Mesothelial cell of epicardium (in vitro differentiated cells): ENCODE measurements at regions not wholly inside any gene's neighbourhood (a gene's known extent, or its start where the extent isn't known, plus 50 kb on each side); places are given as distances from the start of the nearest gene placed in this dataset.

Source experiments
- DNase-seq, 2 experiments: peaks; one replicate each; pipeline ENCODE4 v3.0.0; 2021; ENCODE audit warnings: low spot score in 2 of 2; ENCODE audit not compliant: unreplicated experiment in 2 of 2
- H3K27ac Mint-ChIP-seq: 2 replicates; pipeline ENCODE4 v1.8.0; 2021; ENCODE audit warnings: mixed read lengths
- H3K27me3 Mint-ChIP-seq: 2 replicates; pipeline ENCODE4 v1.8.0; 2021; ENCODE audit warnings: low read depth, mixed read lengths
- H3K36me3 Mint-ChIP-seq: 2 replicates; pipeline ENCODE4 v1.8.0; 2021; ENCODE audit warnings: mixed read lengths
- H3K4me1 Mint-ChIP-seq: 2 replicates; pipeline ENCODE4 v1.8.0; 2021; ENCODE audit warnings: mixed read lengths
- H3K4me3 Mint-ChIP-seq: 2 replicates; pipeline ENCODE4 v1.8.0; 2021; ENCODE audit warnings: mild to moderate bottlenecking, moderate library complexity, mixed read lengths
- H3K9me3 Mint-ChIP-seq: 2 replicates; pipeline ENCODE4 v1.8.0; 2021; ENCODE audit warnings: mixed read lengths
- CTCF ChIP-seq: fragments of 200-600 bp; sonication (generic); IDR thresholded peaks from one replicate; pipeline ENCODE4 v1.5.0; 2021; ENCODE audit warnings: antibody characterized with exemption; ENCODE audit not compliant: unreplicated experiment

- no peaks in the 10 kb centered on the region for H3K36me3 Mint-ChIP-seq
- H3K27ac Mint-ChIP-seq = no peak overlapping the region
- no peak for DNase-seq
- TF ChIP-seq CTCF = no peak
- peaks cover 13% of the 10 kb centered on the region for H3K4me1 Mint-ChIP-seq
- no peaks in the 10 kb centered on the region for H3K9me3 Mint-ChIP-seq
- H3K4me3 Mint-ChIP-seq = no peak overlapping the region
- H3K27me3 Mint-ChIP-seq = no peaks in the 10 kb centered on the region
Observed at GRCh38 chr9:38286766-38287165, 105.7 kb upstream of the ALDH1B1 start.

GRCh38 chr9:38286357-38286756, 106.1 kb upstream of the ALDH1B1 start:
- TF ChIP-seq CTCF = no peak
- Mint-ChIP-seq H3K27me3 (no peaks in the 10 kb centered on the region), H3K4me1 (peaks cover 13% of the 10 kb centered on the region), H3K4me3 (no peak overlapping the region), H3K36me3 (no peaks in the 10 kb centered on the region), H3K9me3 (no peaks in the 10 kb centered on the region), H3K27ac (no peak overlapping the region)
- DNase-seq = no peak

- no peak for DNase-seq
- Mint-ChIP-seq H3K27ac (no peak overlapping the region), H3K4me3 (no peak overlapping the region), H3K36me3 (no peaks in the 10 kb centered on the region), H3K27me3 (peaks cover 5% of the 10 kb centered on the region), H3K9me3 (no peaks in the 10 kb centered on the region), H3K4me1 (peaks cover 13% of the 10 kb centered on the region)
- TF ChIP-seq CTCF = no peak
Observed at GRCh38 chr9:38285236-38285635, 107.3 kb upstream of the ALDH1B1 start.

- Mint-ChIP-seq H3K4me3 (no peak overlapping the region), H3K36me3 (no peaks in the 10 kb centered on the region), H3K4me1 (peaks cover 7% of the 10 kb centered on the region), H3K27me3 (peaks cover 5% of the 10 kb centered on the region), H3K9me3 (no peaks in the 10 kb centered on the region), H3K27ac (no peak overlapping the region)
- no peak for DNase-seq
- no peak for TF ChIP-seq CTCF
Observed at GRCh38 chr9:38284588-38285051, 107.9 kb upstream of the ALDH1B1 start.

GRCh38 chr9:38284039-38284575, 108.4 kb upstream of the ALDH1B1 start:
- peaks cover 6% of the 10 kb centered on the region for H3K4me1 Mint-ChIP-seq
- H3K36me3 Mint-ChIP-seq = no peaks in the 10 kb centered on the region
- H3K4me3 Mint-ChIP-seq = no peak overlapping the region
- H3K27me3 Mint-ChIP-seq = peaks cover 5% of the 10 kb centered on the region
- DNase-seq = no peak
- H3K9me3 Mint-ChIP-seq = no peaks in the 10 kb centered on the region
- no peak for TF ChIP-seq CTCF
- no peak overlapping the region for H3K27ac Mint-ChIP-seq

GRCh38 chr9:38282756-38283155, 109.7 kb upstream of the ALDH1B1 start:
- no peak for DNase-seq
- TF ChIP-seq CTCF = no peak
- Mint-ChIP-seq H3K36me3 (no peaks in the 10 kb centered on the region), H3K4me3 (no peak overlapping the region), H3K9me3 (no peaks in the 10 kb centered on the region), H3K27ac (no peak overlapping the region), H3K27me3 (peaks cover 5% of the 10 kb centered on the region), H3K4me1 (peaks cover 7% of the 10 kb centered on the region)
